Gastroesophageal sphincter (tissue), 4 donors: ENCODE measurements at regions not wholly inside any gene's neighbourhood (a gene's known extent, or its start where the extent isn't known, plus 50 kb on each side); places are given as distances from the start of the nearest gene placed in this dataset.

ENCODE experiments used
- ATAC-seq: fragments of 150-250 bp; one replicate; pipeline ENCODE4 v1.9.1; 2016; ENCODE audit warnings: mild to moderate bottlenecking, moderate library complexity
- H3K27ac ChIP-seq, 4 donors: fragments of 200-600 bp; sonication (generic) in 3 of 4; 1 replicate in 3 of 4; 2 replicates in 1 of 4; pipeline ENCODE4 v1.5.1; 2016 to 2019
- H3K27me3 ChIP-seq: fragments of 200-600 bp; sonication (generic); one replicate; pipeline ENCODE4 v1.5.1; 2019
- H3K36me3 ChIP-seq, 2 donors: fragments of 200-600 bp; sonication (generic); one replicate each; pipeline ENCODE4 v1.5.1; 2019; ENCODE audit warnings: control low read depth in 1 of 2
- H3K4me1 ChIP-seq, 3 donors: fragments of 200-600 bp; sonication (generic); 1 replicate in 2 of 3; 2 replicates in 1 of 3; pipeline ENCODE4 v1.5.1; 2016 to 2019; ENCODE audit warnings: control low read depth in 2 of 3
- H3K4me3 ChIP-seq, 2 donors: fragments of 200-600 bp; sonication (generic); one replicate each; pipeline ENCODE4 v1.5.1; 2019; ENCODE audit warnings: mild to moderate bottlenecking in 1 of 2, moderate library complexity in 1 of 2
- H3K9me3 ChIP-seq, 3 donors: fragments of 200-600 bp; sonication (generic); one replicate each; pipeline ENCODE4 v1.5.1; 2017 to 2019; ENCODE audit warnings: control low read depth in 2 of 3
- CTCF ChIP-seq, 4 experiments: fragments of 200-600 bp in 2 of 4; fragments of 450-650 bp in 2 of 4; sonication (generic) in 1 of 4; IDR thresholded peaks; one replicate each; pipeline ENCODE4 v1.5.1; 2017 to 2019; ENCODE audit warnings: antibody characterized with exemption in 4 of 4, mild to moderate bottlenecking in 2 of 4, moderate library complexity in 2 of 4
- EP300 ChIP-seq: sonication (generic); formaldehyde crosslinking; IDR thresholded peaks from one replicate; pipeline ENCODE4 v1.6.1; 2017; ENCODE audit warnings: antibody characterized with exemption, mild to moderate bottlenecking
- POLR2A ChIP-seq, 2 donors: fragments of 450-650 bp; IDR thresholded peaks; one replicate each; pipeline ENCODE4 v1.6.1; 2017; ENCODE audit warnings: antibody characterized with exemption in 2 of 2, mild to moderate bottlenecking in 2 of 2, moderate library complexity in 1 of 2
- POLR2AphosphoS5 ChIP-seq: sonication (generic); formaldehyde crosslinking; IDR thresholded peaks from one replicate; pipeline ENCODE4 v1.6.1; 2017; ENCODE audit warnings: antibody characterized with exemption
- WGBS, 2 donors: methylation state at CpG; one replicate each; pipeline ENCODE4 v1.1.5; 2018; ENCODE audit warnings: low coverage in 1 of 2; 5-methylcytosine and 5-hydroxymethylcytosine counted together

DNA sequence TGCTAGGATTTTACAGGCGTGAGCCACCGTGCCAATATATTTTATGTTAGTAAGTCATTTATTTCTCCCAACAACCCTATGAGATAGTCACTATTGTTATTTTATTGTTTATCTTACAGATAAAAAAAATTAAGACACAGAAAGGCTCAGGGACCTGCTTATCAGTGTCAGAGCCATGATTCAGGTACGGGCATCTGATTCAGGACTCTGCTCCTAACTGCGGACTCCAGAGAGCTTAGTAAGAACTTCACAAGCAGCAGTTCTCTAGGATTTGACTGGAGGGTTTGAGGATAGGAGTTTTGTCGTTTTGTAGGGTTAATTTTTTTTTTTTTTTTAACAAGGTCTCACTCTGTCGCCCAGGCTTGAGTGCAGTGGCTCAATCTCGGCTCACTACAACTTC lies 174.2 kb downstream of the BCL11A start:
- ATAC-seq, result no peak
- WGBS, 2 donors, result 82 to 84% methylated on average over 4 to 6 of the region's 7 CpGs

DNA sequence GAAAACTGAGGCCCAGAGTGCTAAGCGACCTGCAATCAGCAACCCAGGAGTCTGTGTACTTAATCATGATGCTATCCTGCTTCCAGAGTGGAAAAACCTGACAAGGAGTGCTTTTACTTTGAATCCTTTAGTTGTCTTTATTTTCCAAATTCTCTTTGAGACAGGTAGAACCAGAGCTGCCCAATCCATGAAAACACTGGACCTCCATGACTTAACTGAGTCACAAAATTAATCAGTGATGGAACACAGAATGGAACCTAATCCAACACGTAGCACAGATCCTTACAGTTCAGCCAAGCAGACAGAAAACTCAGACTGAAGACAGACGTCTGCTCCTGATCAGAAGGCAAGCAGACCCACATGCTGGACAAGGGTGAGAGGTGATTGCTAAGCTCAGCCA lies 175.6 kb downstream of the BCL11A start:
- ATAC-seq, result no peak
- Histone ChIP-seq H3K27me3 (no peaks in the 10 kb centered on the region), H3K4me1 (no peaks in the 10 kb centered on the region), H3K4me3 (no peak overlapping the region), H3K9me3 (no peaks in the 10 kb centered on the region), H3K27ac (no peak overlapping the region), H3K36me3 (no peaks in the 10 kb centered on the region)
- WGBS, 2 donors, result 78 to 100% methylated on average over 1 to 3 of the region's 3 CpGs
- no peak for TF ChIP-seq EP300
- no peak for TF ChIP-seq CTCF (IDR thresholded peaks at IDR 0.05)
- TF ChIP-seq POLR2A (IDR thresholded peaks at IDR 0.05), result no peak
- no peak for TF ChIP-seq POLR2AphosphoS5

More for the DNA sequence above, 174.2 kb downstream of the BCL11A start:
- Histone ChIP-seq H3K4me3 (no peak overlapping the region), H3K36me3 (no peaks in the 10 kb centered on the region), H3K4me1 (no peaks in the 10 kb centered on the region), H3K27ac (no peak overlapping the region), H3K9me3 (no peaks in the 10 kb centered on the region), H3K27me3 (no peaks in the 10 kb centered on the region)
- TF ChIP-seq POLR2AphosphoS5 (no peak), CTCF (IDR thresholded peaks at IDR 0.05) (no peak), EP300 (no peak), POLR2A (IDR thresholded peaks at IDR 0.05) (no peak)

- H3K9me3 ChIP-seq, result no peaks in the 10 kb centered on the region
- H3K36me3 ChIP-seq, result no peaks in the 10 kb centered on the region
- no peak overlapping the region for H3K27ac ChIP-seq
- no peak for TF ChIP-seq CTCF (IDR thresholded peaks at IDR 0.05)
- H3K4me3 ChIP-seq, result no peak overlapping the region
- ATAC-seq, result no peak
- H3K27me3 ChIP-seq, result no peaks in the 10 kb centered on the region
- 82 to 100% methylated on average over 2 to 3 of the region's 3 CpGs for WGBS, 2 donors
- no peaks in the 10 kb centered on the region for H3K4me1 ChIP-seq
These were observed 177.2 kb downstream of the BCL11A start for GRCh38 chr2:60376252-60376651.

DNA sequence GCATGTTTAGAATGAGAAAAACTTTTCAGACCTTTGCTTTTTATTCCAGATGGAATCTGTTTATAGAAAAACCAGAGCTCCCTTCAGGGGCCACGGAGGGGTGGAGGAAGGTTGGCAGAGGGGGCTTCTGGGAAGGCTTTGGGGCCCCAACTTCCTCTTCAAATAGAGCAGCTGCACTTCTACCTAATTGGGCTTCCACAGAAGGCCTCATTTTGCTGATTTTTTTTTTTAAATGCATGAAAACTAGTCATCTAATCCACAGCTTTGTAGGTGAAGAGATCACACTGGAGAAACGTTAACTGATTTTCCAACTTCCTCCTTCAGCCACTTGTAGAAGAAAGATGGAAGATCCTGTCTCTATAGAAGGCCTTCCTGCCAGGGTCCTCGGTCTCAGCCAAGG lies 181.8 kb downstream of the BCL11A start:
- H3K9me3 ChIP-seq, result no peaks in the 10 kb centered on the region
- H3K27ac ChIP-seq, result no peak overlapping the region
- no peak for TF ChIP-seq EP300
- TF ChIP-seq POLR2AphosphoS5, result no peak
- TF ChIP-seq CTCF (IDR thresholded peaks at IDR 0.05), result no peak
- no peak for TF ChIP-seq POLR2A (IDR thresholded peaks at IDR 0.05)
- WGBS, 2 donors, result 77% methylated on average over 2 of the region's 3 CpGs; no CpG with 5 or more reads in 1 of the 2 donors
- no peaks in the 10 kb centered on the region for H3K36me3 ChIP-seq
- ATAC-seq, result no peak
- H3K4me1 ChIP-seq, result no peaks in the 10 kb centered on the region
- H3K4me3 ChIP-seq, result no peak overlapping the region
- H3K27me3 ChIP-seq, result no peaks in the 10 kb centered on the region

- no peak for ATAC-seq
- Histone ChIP-seq H3K9me3 (no peaks in the 10 kb centered on the region), H3K4me3 (no peak overlapping the region), H3K4me1 (no peaks in the 10 kb centered on the region), H3K27me3 (no peaks in the 10 kb centered on the region), H3K36me3 (no peaks in the 10 kb centered on the region), H3K27ac (no peak overlapping the region)
- WGBS, 2 donors, result 79 to 82% methylated on average over 5 to 9 of the region's 9 CpGs
- TF ChIP-seq POLR2A (IDR thresholded peaks at IDR 0.05), result no peak
- TF ChIP-seq POLR2AphosphoS5, result no peak
- no peak for TF ChIP-seq EP300
- TF ChIP-seq CTCF (IDR thresholded peaks at IDR 0.05), result no peak
These were observed 182.2 kb downstream of the BCL11A start for GRCh38 chr2:60371219-60371618.
